ENCODE measurements at regions not wholly inside any gene's neighbourhood (a gene's known extent, or its start where the extent isn't known, plus 50 kb on each side); places are given as distances from the start of the nearest gene placed in this dataset.

DNA sequence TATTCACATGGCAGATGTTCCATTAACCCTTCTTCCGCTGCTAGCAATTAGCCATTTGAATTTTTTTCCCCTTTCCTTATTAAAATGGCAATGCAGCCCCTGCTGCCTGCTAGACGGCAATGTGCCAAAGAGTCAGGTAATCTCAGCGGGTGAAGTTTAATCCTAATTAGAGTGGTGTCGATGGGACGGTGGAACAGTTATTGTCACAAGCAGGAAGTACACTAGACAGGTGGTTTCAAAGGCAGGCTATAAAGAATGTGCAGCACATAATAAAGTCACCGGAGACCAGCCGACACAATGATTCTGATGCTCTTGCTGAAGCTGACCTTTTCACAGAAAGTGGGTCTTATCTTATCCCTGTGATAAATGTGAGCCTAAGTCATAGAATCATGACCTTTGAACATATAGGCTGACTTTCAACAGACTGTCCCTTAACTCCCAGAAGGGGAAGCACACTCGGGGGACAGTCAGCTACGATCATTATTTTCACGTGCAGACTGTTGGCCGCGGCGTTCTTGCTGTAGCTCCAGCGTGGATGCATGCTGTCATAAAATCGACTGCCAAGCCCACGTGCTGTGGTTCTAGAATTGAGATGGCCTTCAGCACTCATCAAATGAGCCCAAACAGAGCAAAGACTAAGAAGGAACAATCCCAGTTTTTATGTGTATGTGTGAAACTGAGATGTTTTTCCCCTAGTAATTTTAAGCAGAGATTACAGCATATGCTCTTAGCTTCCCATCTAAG lies 926.2 kb upstream of the SOX11 start:
- Mint-ChIP-seq H3K4me1 (peaks cover 6% of the 10 kb centered on the region), H3K9me3 (peaks cover 3% of the 10 kb centered on the region), H3K36me3 (ENCODE audit: low read depth) (no peaks in the 10 kb centered on the region), H3K27ac (ENCODE audit: unreplicated experiment) (no peak overlapping the region), H3K27me3 (ENCODE audit: low read depth) (no peaks in the 10 kb centered on the region), H3K4me3 (no peak overlapping the region)
- no peak for DNase-seq (ENCODE audit: low read depth, low spot score)
- TF ChIP-seq, protein P1, sequence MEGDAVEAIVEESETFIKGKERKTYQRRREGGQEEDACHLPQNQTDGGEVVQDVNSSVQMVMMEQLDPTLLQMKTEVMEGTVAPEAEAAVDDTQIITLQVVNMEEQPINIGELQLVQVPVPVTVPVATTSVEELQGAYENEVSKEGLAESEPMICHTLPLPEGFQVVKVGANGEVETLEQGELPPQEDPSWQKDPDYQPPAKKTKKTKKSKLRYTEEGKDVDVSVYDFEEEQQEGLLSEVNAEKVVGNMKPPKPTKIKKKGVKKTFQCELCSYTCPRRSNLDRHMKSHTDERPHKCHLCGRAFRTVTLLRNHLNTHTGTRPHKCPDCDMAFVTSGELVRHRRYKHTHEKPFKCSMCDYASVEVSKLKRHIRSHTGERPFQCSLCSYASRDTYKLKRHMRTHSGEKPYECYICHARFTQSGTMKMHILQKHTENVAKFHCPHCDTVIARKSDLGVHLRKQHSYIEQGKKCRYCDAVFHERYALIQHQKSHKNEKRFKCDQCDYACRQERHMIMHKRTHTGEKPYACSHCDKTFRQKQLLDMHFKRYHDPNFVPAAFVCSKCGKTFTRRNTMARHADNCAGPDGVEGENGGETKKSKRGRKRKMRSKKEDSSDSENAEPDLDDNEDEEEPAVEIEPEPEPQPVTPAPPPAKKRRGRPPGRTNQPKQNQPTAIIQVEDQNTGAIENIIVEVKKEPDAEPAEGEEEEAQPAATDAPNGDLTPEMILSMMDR (conservative IDR thresholded peaks at IDR 0.05) = no peak

- H3K27me3 Mint-ChIP-seq (ENCODE audit: low read depth) = no peaks in the 10 kb centered on the region
- DNase-seq (ENCODE audit: low read depth, low spot score) = no peak
- peaks cover 9% of the 10 kb centered on the region for H3K9me3 Mint-ChIP-seq
- TF ChIP-seq, protein P1 (conservative IDR thresholded peaks at IDR 0.05) = no peak
- no peak overlapping the region for H3K4me3 Mint-ChIP-seq
- no peaks in the 10 kb centered on the region for H3K4me1 Mint-ChIP-seq
- no peak overlapping the region for H3K27ac Mint-ChIP-seq (ENCODE audit: unreplicated experiment)
- H3K36me3 Mint-ChIP-seq (ENCODE audit: low read depth) = peaks cover 4% of the 10 kb centered on the region
Observed at GRCh38 chr2:4775668-4776067, 916.5 kb upstream of the SOX11 start.

- Mint-ChIP-seq H3K27me3 (ENCODE audit: low read depth) (no peaks in the 10 kb centered on the region), H3K27ac (ENCODE audit: unreplicated experiment) (no peak overlapping the region), H3K4me3 (no peak overlapping the region), H3K36me3 (ENCODE audit: low read depth) (peaks cover 8% of the 10 kb centered on the region), H3K9me3 (peaks cover 14% of the 10 kb centered on the region), H3K4me1 (no peaks in the 10 kb centered on the region)
- no peak for DNase-seq (ENCODE audit: low read depth, low spot score)
- TF ChIP-seq, protein P1 (conservative IDR thresholded peaks at IDR 0.05) = no peak
Observed at GRCh38 chr2:4780679-4781078, 911.5 kb upstream of the SOX11 start.

DNA sequence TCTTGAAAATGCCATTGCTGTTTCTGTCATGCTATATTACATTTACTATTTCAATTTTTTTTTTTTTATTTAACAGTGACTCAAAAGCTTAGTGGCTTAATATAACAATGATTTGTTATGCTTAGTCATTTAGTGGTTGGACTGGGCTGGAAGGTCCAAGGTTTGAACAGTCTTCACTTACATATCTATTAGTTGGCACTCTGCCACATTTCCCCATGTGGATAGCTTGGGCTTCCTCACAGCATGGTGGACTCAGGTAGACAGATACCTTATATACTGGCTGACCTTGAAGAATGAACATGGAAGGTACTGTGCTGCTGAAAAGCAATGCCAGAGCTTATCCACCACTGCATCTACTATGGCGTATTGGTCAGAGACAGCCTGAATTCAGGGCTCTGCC lies 909.5 kb upstream of the SOX11 start:
- TF ChIP-seq, protein P1 (conservative IDR thresholded peaks at IDR 0.05) = no peak
- Mint-ChIP-seq H3K4me1 (no peaks in the 10 kb centered on the region), H3K9me3 (peaks cover 20% of the 10 kb centered on the region), H3K36me3 (ENCODE audit: low read depth) (peaks cover 16% of the 10 kb centered on the region), H3K27ac (ENCODE audit: unreplicated experiment) (no peak overlapping the region), H3K4me3 (no peak overlapping the region), H3K27me3 (ENCODE audit: low read depth) (no peaks in the 10 kb centered on the region)
- DNase-seq (ENCODE audit: low read depth, low spot score) = no peak

DNA sequence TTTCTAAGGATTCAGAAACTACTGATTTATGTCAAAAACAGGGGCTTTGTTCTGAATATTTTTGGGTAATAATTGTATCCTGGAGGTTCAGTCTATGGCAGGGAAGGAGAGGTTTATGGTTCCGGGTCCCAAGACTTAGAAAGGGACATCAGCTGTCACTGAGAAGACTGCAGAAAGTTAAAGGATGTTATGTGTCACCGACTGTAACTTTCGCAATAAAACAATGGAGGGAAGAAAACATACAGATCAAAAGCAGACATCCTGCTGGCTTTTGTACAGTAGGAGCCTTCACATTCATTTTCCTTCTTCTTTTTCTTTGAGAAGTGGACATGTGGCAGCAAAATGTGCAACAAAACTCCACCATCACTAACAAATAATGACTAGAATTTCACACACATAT lies 900.7 kb upstream of the SOX11 start:
- peaks cover 13% of the 10 kb centered on the region for H3K36me3 Mint-ChIP-seq (ENCODE audit: low read depth)
- peaks cover 3% of the 10 kb centered on the region for H3K4me1 Mint-ChIP-seq
- peaks cover 21% of the 10 kb centered on the region for H3K9me3 Mint-ChIP-seq
- no peak for DNase-seq (ENCODE audit: low read depth, low spot score)
- no peaks in the 10 kb centered on the region for H3K27me3 Mint-ChIP-seq (ENCODE audit: low read depth)
- no peak overlapping the region for H3K4me3 Mint-ChIP-seq
- TF ChIP-seq, protein P1 (conservative IDR thresholded peaks at IDR 0.05) = no peak
- no peak overlapping the region for H3K27ac Mint-ChIP-seq (ENCODE audit: unreplicated experiment)

All from neural crest cell (in vitro differentiated cells).